Breast epithelium (tissue), 4 donors: ENCODE measurements at regions not wholly inside any gene's neighbourhood (a gene's known extent, or its start where the extent isn't known, plus 50 kb on each side); places are given as distances from the start of the nearest gene placed in this dataset.

Experiments
- DNase-seq, 2 donors: peaks; one replicate each; pipeline ENCODE4 v3.0.0-alpha.2; 2019; ENCODE audit warnings: low spot score in 2 of 2
- H3K27ac ChIP-seq, 2 donors: fragments of 200-600 bp; sonication (generic) in 1 of 2; one replicate each; pipeline ENCODE4 v1.5.1; 2016 to 2019; ENCODE audit warnings: mild to moderate bottlenecking in 1 of 2
- H3K27me3 ChIP-seq, 2 donors: fragments of 200-600 bp; sonication (generic) in 1 of 2; one replicate each; pipeline versions ENCODE4 v1.5.1 to v1.6.0; 2017 to 2019; ENCODE audit warnings: control low read depth in 1 of 2, mild to moderate bottlenecking in 1 of 2
- H3K36me3 ChIP-seq: fragments of 200-600 bp; one replicate; pipeline ENCODE4 v1.5.1; 2019
- H3K4me1 ChIP-seq, 2 donors: fragments of 200-600 bp; sonication (generic); one replicate each; pipeline ENCODE4 v1.5.1; 2016 to 2019; ENCODE audit warnings: control low read depth in 1 of 2
- H3K4me3 ChIP-seq, 3 donors: fragments of 200-600 bp; sonication (generic); 1 replicate in 2 of 3; 2 replicates in 1 of 3; pipeline ENCODE4 v1.5.1; 2016 to 2019; ENCODE audit warnings: mild to moderate bottlenecking in 3 of 3, moderate library complexity in 2 of 3
- H3K9me3 ChIP-seq, 2 donors: fragments of 200-600 bp; sonication (generic) in 1 of 2; one replicate each; pipeline ENCODE4 v1.5.1; 2016 to 2019; ENCODE audit warnings: control low read depth in 1 of 2
- POLR2A ChIP-seq: fragments of 450-650 bp; IDR thresholded peaks from one replicate; pipeline ENCODE4 v1.6.1; 2016; ENCODE audit warnings: antibody characterized with exemption, mild to moderate bottlenecking, moderate library complexity
- POLR2AphosphoS5 ChIP-seq, 3 donors: sonication (generic); formaldehyde crosslinking; IDR thresholded peaks; one replicate each; pipeline ENCODE4 v1.6.1; 2017; ENCODE audit warnings: antibody characterized with exemption in 3 of 3
- intact Hi-C: fragments of 100-400 bp; cut with DNase I; formaldehyde crosslinking; loops from one replicate; pipeline ENCODE4 v1.15.1; 2023; ENCODE audit warnings: low total_unique reads
- TF ChIP-seq, protein P1 (sequence below), 3 donors: fragments of 450-650 bp; IDR thresholded peaks; one replicate each; pipeline ENCODE4 v1.5.1; 2016 to 2017; ENCODE audit warnings: antibody characterized with exemption in 3 of 3, mild to moderate bottlenecking in 3 of 3, moderate library complexity in 3 of 3

DNA sequence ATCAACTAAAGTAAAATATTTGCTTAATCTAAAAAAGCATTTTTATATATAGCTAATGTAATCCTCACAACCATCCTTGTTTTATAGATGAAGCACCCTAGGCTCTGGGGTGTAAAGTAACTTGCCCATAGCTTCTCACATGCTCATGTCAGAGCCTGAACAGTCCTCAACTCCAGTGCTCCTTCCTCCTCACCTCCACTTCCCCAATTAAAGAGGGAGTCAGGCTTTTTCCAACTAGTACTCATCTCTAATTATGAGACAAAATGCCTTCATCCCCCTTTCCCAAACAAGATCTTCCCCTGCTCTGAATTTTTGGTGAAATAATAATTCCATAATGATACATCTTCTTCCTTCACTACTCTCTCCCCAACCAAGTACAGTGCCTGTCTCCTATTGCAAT lies 290.8 kb upstream of the PRDM1 start:
- H3K9me3 ChIP-seq = no peaks in the 10 kb centered on the region
- intact Hi-C loops = no loop called here
- TF ChIP-seq POLR2A (no peak), POLR2AphosphoS5 (IDR thresholded peaks at IDR 0.05) (no peak)
- TF ChIP-seq, protein P1, sequence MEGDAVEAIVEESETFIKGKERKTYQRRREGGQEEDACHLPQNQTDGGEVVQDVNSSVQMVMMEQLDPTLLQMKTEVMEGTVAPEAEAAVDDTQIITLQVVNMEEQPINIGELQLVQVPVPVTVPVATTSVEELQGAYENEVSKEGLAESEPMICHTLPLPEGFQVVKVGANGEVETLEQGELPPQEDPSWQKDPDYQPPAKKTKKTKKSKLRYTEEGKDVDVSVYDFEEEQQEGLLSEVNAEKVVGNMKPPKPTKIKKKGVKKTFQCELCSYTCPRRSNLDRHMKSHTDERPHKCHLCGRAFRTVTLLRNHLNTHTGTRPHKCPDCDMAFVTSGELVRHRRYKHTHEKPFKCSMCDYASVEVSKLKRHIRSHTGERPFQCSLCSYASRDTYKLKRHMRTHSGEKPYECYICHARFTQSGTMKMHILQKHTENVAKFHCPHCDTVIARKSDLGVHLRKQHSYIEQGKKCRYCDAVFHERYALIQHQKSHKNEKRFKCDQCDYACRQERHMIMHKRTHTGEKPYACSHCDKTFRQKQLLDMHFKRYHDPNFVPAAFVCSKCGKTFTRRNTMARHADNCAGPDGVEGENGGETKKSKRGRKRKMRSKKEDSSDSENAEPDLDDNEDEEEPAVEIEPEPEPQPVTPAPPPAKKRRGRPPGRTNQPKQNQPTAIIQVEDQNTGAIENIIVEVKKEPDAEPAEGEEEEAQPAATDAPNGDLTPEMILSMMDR (IDR thresholded peaks at IDR 0.05) = no peak

DNA sequence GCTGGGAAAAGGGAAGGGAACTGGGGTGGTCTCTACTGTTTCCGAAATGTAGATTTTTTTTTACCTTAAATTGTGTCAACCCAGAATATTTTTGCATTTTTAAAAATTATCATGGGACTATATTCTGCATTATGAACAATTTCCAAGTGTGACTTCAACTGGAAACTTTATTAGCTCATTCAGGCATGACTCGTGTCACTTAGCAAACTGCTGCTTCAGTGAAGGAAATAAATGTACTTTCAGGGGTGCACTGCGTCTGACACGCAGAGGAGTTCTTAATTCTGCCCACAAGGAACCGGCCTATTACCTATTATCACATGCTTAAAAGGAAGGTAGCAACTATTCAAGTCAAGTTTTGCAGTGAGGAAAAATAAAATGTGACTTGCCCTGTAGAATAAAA lies 291.3 kb upstream of the PRDM1 start:
- TF ChIP-seq, protein P1 (IDR thresholded peaks at IDR 0.05) = no peak
- TF ChIP-seq POLR2AphosphoS5 (IDR thresholded peaks at IDR 0.05) (no peak), POLR2A (no peak)
- H3K4me3 ChIP-seq = no peak overlapping the region
- no peak overlapping the region for H3K27ac ChIP-seq
- intact Hi-C loops = no loop called here
- H3K4me1 ChIP-seq = peaks cover 0 to 5% of the 10 kb centered on the region in 2 donors
- no peaks in the 10 kb centered on the region for H3K27me3 ChIP-seq
- H3K9me3 ChIP-seq = no peaks in the 10 kb centered on the region
- DNase-seq = no peak
- H3K36me3 ChIP-seq = no peaks in the 10 kb centered on the region

More for the DNA sequence above, 290.8 kb upstream of the PRDM1 start:
- Histone ChIP-seq H3K36me3 (no peaks in the 10 kb centered on the region), H3K27me3 (no peaks in the 10 kb centered on the region), H3K27ac (no peak overlapping the region), H3K4me1 (peaks cover 0 to 5% of the 10 kb centered on the region in 2 donors), H3K4me3 (no peak overlapping the region)
- no peak for DNase-seq

DNA sequence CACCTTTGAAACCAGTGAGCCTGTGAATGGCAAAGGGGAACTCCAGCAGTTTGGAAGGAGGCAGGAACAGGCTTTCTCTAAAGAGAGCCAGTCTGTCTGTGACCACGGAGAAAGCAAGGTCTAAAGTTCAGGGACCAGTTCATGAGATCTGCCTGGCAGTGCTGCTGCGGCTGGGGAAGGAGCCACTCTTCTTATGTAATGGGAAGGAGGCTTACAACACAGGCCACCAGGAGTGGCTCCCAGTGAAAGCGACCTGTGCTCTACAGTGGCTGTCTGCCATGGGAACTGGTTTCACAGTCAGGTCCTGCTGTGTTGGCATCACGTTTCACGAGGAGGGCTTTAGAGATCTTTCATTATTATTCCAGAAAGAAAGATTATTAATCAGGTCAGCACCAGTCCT lies 291.9 kb upstream of the PRDM1 start:
- TF ChIP-seq POLR2A = no peak
- TF ChIP-seq, protein P1 (IDR thresholded peaks at IDR 0.05) = no peak
- no peak for TF ChIP-seq POLR2AphosphoS5 (IDR thresholded peaks at IDR 0.05)
- peak in 1 of 2 donors; percentile 54 for DNase-seq
- intact Hi-C loops = no loop called here
- peak overlapping the region in 1 of 2 donors; percentile 16 for H3K27ac ChIP-seq
- H3K27me3 ChIP-seq = no peaks in the 10 kb centered on the region
- H3K9me3 ChIP-seq = no peaks in the 10 kb centered on the region
- no peak overlapping the region for H3K4me3 ChIP-seq
- H3K4me1 ChIP-seq = peaks cover 0 to 5% of the 10 kb centered on the region in 2 donors
- H3K36me3 ChIP-seq = no peaks in the 10 kb centered on the region

DNA sequence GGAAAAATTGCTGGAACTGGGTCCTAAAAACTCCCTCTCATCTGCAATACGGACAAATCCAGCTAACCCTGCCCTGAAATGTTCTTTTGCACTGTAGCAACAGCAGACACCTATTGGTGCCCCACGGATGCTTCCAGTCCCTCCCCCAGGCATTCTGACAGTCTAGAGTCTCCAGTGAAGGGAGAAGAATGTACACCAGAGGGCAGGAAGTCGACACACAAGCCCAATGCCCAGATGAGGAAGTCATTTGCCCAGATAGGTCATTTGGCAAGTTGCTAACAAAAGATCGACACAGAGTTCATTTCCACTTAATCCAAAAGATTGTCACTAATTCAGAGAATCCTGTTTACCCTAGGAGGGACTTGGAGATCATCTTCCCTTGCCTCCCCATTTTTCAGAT lies 293.0 kb upstream of the PRDM1 start:
- Histone ChIP-seq H3K36me3 (no peaks in the 10 kb centered on the region), H3K9me3 (no peaks in the 10 kb centered on the region), H3K4me3 (no peak overlapping the region), H3K27me3 (no peaks in the 10 kb centered on the region), H3K4me1 (peaks cover 0 to 5% of the 10 kb centered on the region in 2 donors), H3K27ac (no peak overlapping the region)
- intact Hi-C loops = no loop called here
- no peak for TF ChIP-seq POLR2AphosphoS5 (IDR thresholded peaks at IDR 0.05)
- TF ChIP-seq, protein P1 (IDR thresholded peaks at IDR 0.05) = no peak
- no peak for TF ChIP-seq POLR2A
- no peak for DNase-seq

DNA sequence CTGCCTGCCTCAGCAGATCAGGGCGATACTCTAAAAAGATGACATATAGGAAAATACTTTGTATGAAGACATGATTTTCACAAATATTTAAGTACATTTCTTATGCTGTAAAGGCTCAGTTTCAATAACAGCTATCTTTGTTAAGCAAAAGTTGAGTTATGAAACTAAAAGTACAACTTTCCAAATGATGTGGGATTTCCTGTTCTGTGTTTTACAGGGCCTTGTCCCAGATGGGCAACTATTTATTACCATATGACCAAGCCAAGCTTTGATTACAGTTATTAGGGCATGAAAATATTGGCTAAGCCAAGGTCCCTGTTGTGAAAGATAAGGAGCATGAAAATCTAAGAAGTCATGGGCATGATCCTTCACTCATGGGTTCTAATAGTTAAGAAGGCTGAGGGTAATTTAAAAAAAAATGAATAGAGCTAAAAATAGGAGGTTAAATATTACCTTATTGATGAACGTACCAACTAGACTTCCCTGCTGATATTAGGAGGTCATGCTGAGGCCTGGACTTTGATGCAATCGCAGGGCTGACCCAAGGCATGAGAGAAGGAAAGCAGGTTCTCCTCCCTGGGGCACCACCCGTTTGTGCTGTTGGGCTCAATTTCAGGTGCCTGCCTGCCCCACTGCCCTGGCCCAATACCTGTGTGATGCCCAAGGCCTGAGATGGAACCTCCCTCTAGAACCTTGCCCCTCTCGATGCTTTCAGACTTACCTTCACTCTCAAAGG lies 294.4 kb upstream of the PRDM1 start:
- Histone ChIP-seq H3K4me3 (no peak overlapping the region), H3K27me3 (no peaks in the 10 kb centered on the region), H3K4me1 (no peaks in the 10 kb centered on the region), H3K36me3 (no peaks in the 10 kb centered on the region), H3K9me3 (no peaks in the 10 kb centered on the region), H3K27ac (no peak overlapping the region)
- no peak for DNase-seq
- intact Hi-C loops = no loop called here
- TF ChIP-seq, protein P1 (IDR thresholded peaks at IDR 0.05) = no peak
- TF ChIP-seq POLR2A (no peak), POLR2AphosphoS5 (IDR thresholded peaks at IDR 0.05) (no peak)
